Heart right ventricle (tissue), 16 donors: ENCODE measurements at regions not wholly inside any gene's neighbourhood (a gene's known extent, or its start where the extent isn't known, plus 50 kb on each side); places are given as distances from the start of the nearest gene placed in this dataset.

Source experiments
- ATAC-seq, 8 donors: fragments of 200-7000 bp; cut with Tn5 transposase; one replicate each; pipeline ENCODE4 v1.9.1; 2020; ENCODE audit warnings: mild to moderate bottlenecking in 8 of 8, moderate library complexity in 8 of 8, moderate number of reproducible peaks in 1 of 8
- DNase-seq, 2 donors: peaks; one replicate each; pipeline ENCODE4 v3.0.0-alpha.2; 2020
- H3K27ac ChIP-seq, 10 donors: fragments of 200-600 bp; sonication (generic) in 2 of 10; one replicate each; pipeline versions ENCODE4 v1.5.0 to v1.8.0; 2020 to 2022; ENCODE audit warnings: mild to moderate bottlenecking in 3 of 10
- H3K27me3 ChIP-seq, 7 donors: fragments of 200-600 bp; one replicate each; pipeline ENCODE4 v1.8.0; 2021 to 2022; ENCODE audit warnings: mild to moderate bottlenecking in 2 of 7
- H3K36me3 ChIP-seq, 9 donors: fragments of 200-600 bp; sonication (generic) in 1 of 9; one replicate each; pipeline versions ENCODE4 v1.5.0 to v1.8.0; 2020 to 2022; ENCODE audit warnings: mild to moderate bottlenecking in 2 of 9
- H3K4me1 ChIP-seq, 9 donors: fragments of 200-600 bp; sonication (generic) in 1 of 9; one replicate each; pipeline versions ENCODE4 v1.5.0 to v1.8.0; 2020 to 2022; ENCODE audit warnings: mild to moderate bottlenecking in 4 of 9
- H3K4me3 ChIP-seq, 10 donors: fragments of 200-600 bp; sonication (generic) in 2 of 10; one replicate each; pipeline versions ENCODE4 v1.5.0 to v1.8.0; 2020 to 2022; ENCODE audit warnings: mild to moderate bottlenecking in 7 of 10, moderate library complexity in 2 of 10
- H3K9me3 ChIP-seq, 11 donors: fragments of 200-600 bp in 10 of 11; sonication (generic) in 2 of 11; one replicate each; pipeline versions ENCODE4 v1.5.0 to v1.8.0; 2013 to 2022; ENCODE audit warnings: mild to moderate bottlenecking in 2 of 11, control low read depth in 1 of 11, moderate library complexity in 1 of 11
- WGBS, 2 donors: extraction: QIAGEN DNeasy Blood & Tissue Kit; methylation state at CpG; one replicate each; pipeline ENCODE4 v1.1.7; 2013; ENCODE audit warnings: inconsistent platforms in 1 of 2; 5-methylcytosine and 5-hydroxymethylcytosine counted together
- intact Hi-C, 10 donors: fragments of 100-400 bp; cut with DNase I; formaldehyde crosslinking; loops; one replicate each; pipeline versions ENCODE4 v1.11.1 to v1.14.2; 2022
- TF ChIP-seq, protein P1 (sequence below), 9 donors: fragments of 200-600 bp; sonication (generic) in 2 of 9; IDR thresholded peaks; one replicate each; pipeline versions ENCODE4 v1.5.0 to v1.8.0; 2021 to 2022; ENCODE audit warnings: antibody characterized with exemption in 9 of 9, mild to moderate bottlenecking in 5 of 9, moderate library complexity in 1 of 9
- donor health status: Arrhythmogenic right ventricular cardiomyopathy.
- donor health status: ischemic (EF 13 %, LVEDD 7.1; RV severe dilation, severe dysfunction).
- donor health status: healthy with polysubstance abuse.
- donor health status: DM: no; HTN: yes; CAD: no.
- donor health status: DM: no; HTN: no; CAD: no.
- donor health status: ischemic (EF 25% LVEDD 6.9; RV normal size, moderate dysfunction).
- donor health status: ischemic (EF 25% LVEDD 5.7; RV mildly dilated, moderate dysfunction).
- donor health status: healthy.
- donor health status: DM: yes; HTN: yes; CAD: no.
- donor health status: Ischemic cardiomyopathy.
- donor health status: ischemic (EF 35%, LVEDD 5.7; RV mildly dilated, moderate dysfunction).
- donor health status: nonischemic (EF 11% LVEDD 7.7; RV severe dilation, severe dysfunction).
- donor health status: DM: yes; HTN: yes; CAD: no.
- donor health status: PGD.
- donor health status: ischemic (EF 29% LVEDD 5.4; RV normal size, mild dysfunction).
- donor health status: nonischemic (EF 23%, LVEDD 6.1; RV moderate dilation, normal function).

DNA sequence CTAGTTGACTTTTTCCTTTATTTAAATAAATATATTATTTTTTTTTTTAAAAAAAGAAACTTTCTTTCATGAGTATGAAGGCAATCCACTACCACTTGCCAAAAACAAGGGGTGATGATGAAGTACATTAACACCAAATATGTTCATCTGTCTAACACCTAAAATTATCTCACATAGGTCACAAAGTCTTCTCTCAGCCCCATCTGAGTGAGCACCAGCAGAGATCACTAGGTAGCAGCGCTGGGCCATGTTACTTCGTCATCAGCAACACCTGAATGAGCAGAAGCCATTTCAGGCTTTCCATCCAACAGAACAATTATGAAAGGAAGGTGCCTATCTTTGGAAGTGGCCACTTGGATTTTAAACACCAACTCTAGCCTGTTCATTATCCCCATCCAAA lies 811.6 kb upstream of the AMELY start:
- Histone ChIP-seq H3K36me3 (no peaks in the 10 kb centered on the region), H3K4me1 (peaks cover 0 to 3% (median 0%) of the 10 kb centered on the region in 9 donors), H3K27me3 (no peaks in the 10 kb centered on the region), H3K4me3 (no peak overlapping the region), H3K27ac (no peak overlapping the region), H3K9me3 (no peaks in the 10 kb centered on the region)
- TF ChIP-seq, protein P1, sequence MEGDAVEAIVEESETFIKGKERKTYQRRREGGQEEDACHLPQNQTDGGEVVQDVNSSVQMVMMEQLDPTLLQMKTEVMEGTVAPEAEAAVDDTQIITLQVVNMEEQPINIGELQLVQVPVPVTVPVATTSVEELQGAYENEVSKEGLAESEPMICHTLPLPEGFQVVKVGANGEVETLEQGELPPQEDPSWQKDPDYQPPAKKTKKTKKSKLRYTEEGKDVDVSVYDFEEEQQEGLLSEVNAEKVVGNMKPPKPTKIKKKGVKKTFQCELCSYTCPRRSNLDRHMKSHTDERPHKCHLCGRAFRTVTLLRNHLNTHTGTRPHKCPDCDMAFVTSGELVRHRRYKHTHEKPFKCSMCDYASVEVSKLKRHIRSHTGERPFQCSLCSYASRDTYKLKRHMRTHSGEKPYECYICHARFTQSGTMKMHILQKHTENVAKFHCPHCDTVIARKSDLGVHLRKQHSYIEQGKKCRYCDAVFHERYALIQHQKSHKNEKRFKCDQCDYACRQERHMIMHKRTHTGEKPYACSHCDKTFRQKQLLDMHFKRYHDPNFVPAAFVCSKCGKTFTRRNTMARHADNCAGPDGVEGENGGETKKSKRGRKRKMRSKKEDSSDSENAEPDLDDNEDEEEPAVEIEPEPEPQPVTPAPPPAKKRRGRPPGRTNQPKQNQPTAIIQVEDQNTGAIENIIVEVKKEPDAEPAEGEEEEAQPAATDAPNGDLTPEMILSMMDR (IDR thresholded peaks at IDR 0.05), result no peak
- 92 to 94% methylated on average over 2 of the region's 2 CpGs for WGBS, 2 donors
- DNase-seq (no peak), ATAC-seq (no peak)
- intact Hi-C loops, result no loop called here

DNA sequence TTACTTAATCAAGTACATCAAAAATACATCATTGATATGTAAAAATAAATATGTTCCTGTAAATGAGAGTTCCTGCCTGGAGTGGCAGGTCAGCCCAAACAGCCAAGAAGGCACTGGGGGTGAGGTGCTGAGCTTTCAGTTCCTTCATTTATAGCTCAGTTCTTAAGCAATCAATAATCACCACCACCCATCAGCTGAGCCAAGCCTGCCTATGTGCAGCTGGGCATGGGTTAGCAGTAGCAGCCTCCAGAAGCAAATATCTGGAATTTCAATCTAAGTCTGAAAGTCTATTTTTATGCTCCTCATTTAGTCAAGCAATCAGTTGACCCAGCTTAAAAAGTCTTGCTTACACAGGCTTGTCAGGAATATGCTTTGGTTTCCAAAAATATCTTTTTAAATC lies 811.0 kb upstream of the AMELY start:
- Histone ChIP-seq H3K27me3 (no peaks in the 10 kb centered on the region), H3K4me1 (peaks cover 0 to 3% (median 0%) of the 10 kb centered on the region in 9 donors), H3K27ac (no peak overlapping the region), H3K9me3 (no peaks in the 10 kb centered on the region), H3K36me3 (no peaks in the 10 kb centered on the region), H3K4me3 (no peak overlapping the region)
- ATAC-seq (no peak), DNase-seq (no peak)
- TF ChIP-seq, protein P1 (IDR thresholded peaks at IDR 0.05), result no peak
- intact Hi-C loops, result no loop called here

DNA sequence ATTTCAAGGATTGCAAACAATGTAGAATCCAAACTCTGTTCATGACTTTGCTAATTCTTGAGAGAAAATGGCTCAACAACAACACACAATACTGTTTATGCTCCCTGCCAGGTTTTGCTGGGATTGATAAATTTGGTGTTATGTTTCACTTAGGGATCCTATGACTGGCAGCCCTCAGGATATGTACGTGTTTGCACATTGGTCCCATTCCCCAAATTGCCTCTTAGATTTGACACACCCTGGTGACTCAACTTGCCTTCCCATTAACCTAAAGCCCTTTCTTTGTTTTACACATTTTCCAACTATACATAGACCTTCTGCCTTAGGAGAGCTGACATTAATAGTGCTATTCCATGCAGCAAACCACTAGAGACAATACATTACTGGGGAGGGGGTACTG lies 809.4 kb upstream of the AMELY start:
- Histone ChIP-seq H3K4me1 (peaks cover 0 to 3% (median 0%) of the 10 kb centered on the region in 9 donors), H3K4me3 (no peak overlapping the region), H3K36me3 (no peaks in the 10 kb centered on the region), H3K27ac (no peak overlapping the region), H3K27me3 (no peaks in the 10 kb centered on the region), H3K9me3 (no peaks in the 10 kb centered on the region)
- ATAC-seq, result no peak
- WGBS, 2 donors, result 94 to 95% methylated on average over 1 of the region's 1 CpG
- intact Hi-C loops, result no loop called here
- TF ChIP-seq, protein P1 (IDR thresholded peaks at IDR 0.05), result no peak
- DNase-seq, result no peak

DNA sequence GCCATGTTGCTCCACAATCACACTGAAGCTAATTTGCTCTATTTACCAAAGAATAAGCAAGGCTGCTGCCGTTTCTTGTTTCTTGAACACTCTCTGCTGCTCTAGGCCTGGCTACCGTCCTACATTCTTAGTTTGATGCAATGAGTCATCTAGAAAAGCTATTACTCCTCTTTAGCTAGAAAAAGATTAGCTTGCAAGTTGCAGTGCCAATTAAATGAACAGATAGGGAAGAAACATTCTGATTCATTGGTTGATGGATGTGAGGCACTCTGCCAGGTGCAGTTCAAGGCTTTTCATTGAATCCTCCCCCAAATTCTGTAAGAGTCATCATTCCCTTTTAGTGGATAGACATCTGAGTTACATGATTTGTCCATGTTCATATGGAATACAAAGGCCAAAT lies 807.7 kb upstream of the AMELY start:
- TF ChIP-seq, protein P1 (IDR thresholded peaks at IDR 0.05), result no peak
- Histone ChIP-seq H3K9me3 (no peaks in the 10 kb centered on the region), H3K27me3 (no peaks in the 10 kb centered on the region), H3K4me1 (peaks cover 0 to 3% (median 0%) of the 10 kb centered on the region in 9 donors), H3K27ac (no peak overlapping the region), H3K36me3 (no peaks in the 10 kb centered on the region), H3K4me3 (no peak overlapping the region)
- intact Hi-C loops, result no loop called here
- ATAC-seq, result no peak
- no peak for DNase-seq
- 42 to 62% methylated on average over 2 of the region's 2 CpGs for WGBS, 2 donors

DNA sequence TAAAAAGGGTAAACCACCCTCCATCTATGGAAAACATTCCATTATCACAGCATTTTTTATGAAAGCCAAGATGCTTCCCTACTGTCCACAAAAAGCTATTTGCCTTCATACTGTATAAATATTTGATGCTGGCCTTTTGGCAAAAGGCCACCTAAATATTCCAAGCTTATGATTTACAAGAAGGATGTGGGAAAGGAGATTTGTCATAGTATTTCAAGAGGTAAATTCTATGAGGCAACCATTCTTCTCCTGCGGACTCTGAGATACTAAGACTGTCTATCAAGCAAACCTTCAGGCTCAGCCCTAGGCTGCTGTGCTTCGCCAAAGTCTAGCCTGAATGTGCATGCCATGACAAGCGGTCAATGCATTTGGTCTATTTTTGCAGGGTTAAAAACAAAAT lies 807.1 kb upstream of the AMELY start:
- Histone ChIP-seq H3K27me3 (no peaks in the 10 kb centered on the region), H3K27ac (no peak overlapping the region), H3K36me3 (no peaks in the 10 kb centered on the region), H3K9me3 (no peaks in the 10 kb centered on the region), H3K4me1 (peaks cover 0 to 3% (median 0%) of the 10 kb centered on the region in 9 donors), H3K4me3 (no peak overlapping the region)
- 64 to 95% methylated on average over 3 of the region's 3 CpGs for WGBS, 2 donors
- intact Hi-C loops, result no loop called here
- ATAC-seq, result no peak
- TF ChIP-seq, protein P1 (IDR thresholded peaks at IDR 0.05), result no peak
- DNase-seq, result no peak
